ENCODE measurements at regions not wholly inside any gene's neighbourhood (a gene's known extent, or its start where the extent isn't known, plus 50 kb on each side); places are given as distances from the start of the nearest gene placed in this dataset.

GRCh38 chr5:170171811-170172210, 61.0 kb upstream of the C5orf58 start:
- DNase-seq (no peak), ATAC-seq (ENCODE audit: low FRiP score) (no peak)
- Histone ChIP-seq H3K27ac (ENCODE audit: low read depth in 1 of 2, low read length in 2 of 2) (no peak overlapping the region), H3K27me3 (ENCODE audit: control insufficient read depth in 1 of 2, insufficient read depth in 2 of 2, low read length in 1 of 2) (no peaks in the 10 kb centered on the region), H3K4me1 (ENCODE audit: control insufficient read depth in 1 of 2, insufficient read depth in 2 of 2, low read length in 2 of 2) (no peaks in the 10 kb centered on the region), H3K9me3 (ENCODE audit: control insufficient read depth, low read length) (no peaks in the 10 kb centered on the region), H3K4me3 (ENCODE audit: low read length in 2 of 2) (no peak overlapping the region), H3K36me3 (ENCODE audit: control insufficient read depth in 1 of 2, insufficient read depth in 2 of 2, low read length in 1 of 2) (no peaks in the 10 kb centered on the region)
- WGBS, 2 donors, result 84 to 92% methylated on average over 4 of the region's 4 CpGs
- intact Hi-C loops (cut with DNase I), result no loop called here

- ATAC-seq (ENCODE audit: low FRiP score), result no peak
- no peak for DNase-seq
- Histone ChIP-seq H3K36me3 (ENCODE audit: control insufficient read depth in 1 of 2, insufficient read depth in 2 of 2, low read length in 1 of 2) (no peaks in the 10 kb centered on the region), H3K27ac (ENCODE audit: low read depth in 1 of 2, low read length in 2 of 2) (no peak overlapping the region), H3K27me3 (ENCODE audit: control insufficient read depth in 1 of 2, insufficient read depth in 2 of 2, low read length in 1 of 2) (no peaks in the 10 kb centered on the region), H3K4me1 (ENCODE audit: control insufficient read depth in 1 of 2, insufficient read depth in 2 of 2, low read length in 2 of 2) (no peaks in the 10 kb centered on the region), H3K4me3 (ENCODE audit: low read length in 2 of 2) (no peak overlapping the region), H3K9me3 (ENCODE audit: control insufficient read depth, low read length) (no peaks in the 10 kb centered on the region)
- 79 to 82% methylated on average over 4 of the region's 4 CpGs for WGBS, 2 donors
- intact Hi-C loops (cut with DNase I), result no loop called here
Measured at GRCh38 chr5:170173227-170173626, 59.6 kb upstream of the C5orf58 start.

GRCh38 chr5:170173647-170174046, 59.1 kb upstream of the C5orf58 start:
- intact Hi-C loops (cut with DNase I), result no loop called here
- no peak overlapping the region for H3K27ac ChIP-seq (ENCODE audit: low read depth in 1 of 2, low read length in 2 of 2)
- ATAC-seq (ENCODE audit: low FRiP score) (no peak), DNase-seq (no peak)
- H3K36me3 ChIP-seq (ENCODE audit: control insufficient read depth in 1 of 2, insufficient read depth in 2 of 2, low read length in 1 of 2), result no peaks in the 10 kb centered on the region
- H3K9me3 ChIP-seq (ENCODE audit: control insufficient read depth, low read length), result no peaks in the 10 kb centered on the region
- H3K4me1 ChIP-seq (ENCODE audit: control insufficient read depth in 1 of 2, insufficient read depth in 2 of 2, low read length in 2 of 2), result no peaks in the 10 kb centered on the region
- WGBS, 2 donors, result 80 to 82% methylated on average over 5 of the region's 5 CpGs
- no peaks in the 10 kb centered on the region for H3K27me3 ChIP-seq (ENCODE audit: control insufficient read depth in 1 of 2, insufficient read depth in 2 of 2, low read length in 1 of 2)
- no peak overlapping the region for H3K4me3 ChIP-seq (ENCODE audit: low read length in 2 of 2)

- intact Hi-C loops (cut with DNase I), result no loop called here
- H3K27me3 ChIP-seq (ENCODE audit: control insufficient read depth in 1 of 2, insufficient read depth in 2 of 2, low read length in 1 of 2), result no peaks in the 10 kb centered on the region
- no peaks in the 10 kb centered on the region for H3K36me3 ChIP-seq (ENCODE audit: control insufficient read depth in 1 of 2, insufficient read depth in 2 of 2, low read length in 1 of 2)
- no peaks in the 10 kb centered on the region for H3K9me3 ChIP-seq (ENCODE audit: control insufficient read depth, low read length)
- DNase-seq (no peak), ATAC-seq (ENCODE audit: low FRiP score) (no peak)
- no peaks in the 10 kb centered on the region for H3K4me1 ChIP-seq (ENCODE audit: control insufficient read depth in 1 of 2, insufficient read depth in 2 of 2, low read length in 2 of 2)
- H3K27ac ChIP-seq (ENCODE audit: low read depth in 1 of 2, low read length in 2 of 2), result no peak overlapping the region
- H3K4me3 ChIP-seq (ENCODE audit: low read length in 2 of 2), result no peak overlapping the region
- 81 to 82% methylated on average over 7 of the region's 7 CpGs for WGBS, 2 donors
Measured at GRCh38 chr5:170176916-170177315, 55.9 kb upstream of the C5orf58 start.

GRCh38 chr5:170178814-170179213, 54.0 kb upstream of the C5orf58 start:
- Histone ChIP-seq H3K4me1 (ENCODE audit: control insufficient read depth in 1 of 2, insufficient read depth in 2 of 2, low read length in 2 of 2) (no peaks in the 10 kb centered on the region), H3K27me3 (ENCODE audit: control insufficient read depth in 1 of 2, insufficient read depth in 2 of 2, low read length in 1 of 2) (no peaks in the 10 kb centered on the region), H3K36me3 (ENCODE audit: control insufficient read depth in 1 of 2, insufficient read depth in 2 of 2, low read length in 1 of 2) (no peaks in the 10 kb centered on the region), H3K27ac (ENCODE audit: low read depth in 1 of 2, low read length in 2 of 2) (no peak overlapping the region), H3K4me3 (ENCODE audit: low read length in 2 of 2) (no peak overlapping the region), H3K9me3 (ENCODE audit: control insufficient read depth, low read length) (no peaks in the 10 kb centered on the region)
- intact Hi-C loops (cut with DNase I), result no loop called here
- ATAC-seq (ENCODE audit: low FRiP score), result no peak
- WGBS, 2 donors, result 86 to 94% methylated on average over 8 of the region's 8 CpGs
- DNase-seq, result no peak

GRCh38 chr5:170179626-170180025, 53.2 kb upstream of the C5orf58 start:
- ATAC-seq (ENCODE audit: low FRiP score) (no peak), DNase-seq (no peak)
- 88 to 90% methylated on average over 7 of the region's 7 CpGs for WGBS, 2 donors
- Histone ChIP-seq H3K36me3 (ENCODE audit: control insufficient read depth in 1 of 2, insufficient read depth in 2 of 2, low read length in 1 of 2) (no peaks in the 10 kb centered on the region), H3K4me3 (ENCODE audit: low read length in 2 of 2) (no peak overlapping the region), H3K27me3 (ENCODE audit: control insufficient read depth in 1 of 2, insufficient read depth in 2 of 2, low read length in 1 of 2) (no peaks in the 10 kb centered on the region), H3K27ac (ENCODE audit: low read depth in 1 of 2, low read length in 2 of 2) (no peak overlapping the region), H3K9me3 (ENCODE audit: control insufficient read depth, low read length) (no peaks in the 10 kb centered on the region), H3K4me1 (ENCODE audit: control insufficient read depth in 1 of 2, insufficient read depth in 2 of 2, low read length in 2 of 2) (no peaks in the 10 kb centered on the region)
- intact Hi-C loops (cut with DNase I), result no loop called here

GRCh38 chr5:170181902-170182301, 50.9 kb upstream of the C5orf58 start:
- intact Hi-C loops (cut with DNase I), result loop anchor here in 1 of 2 donors (2.0 kb wide), 1 partner anchor 79 kb away; no protein-coding TSS in a partner anchor
- 95 to 96% methylated on average over 2 of the region's 2 CpGs for WGBS, 2 donors
- no peak overlapping the region for H3K27ac ChIP-seq (ENCODE audit: low read depth in 1 of 2, low read length in 2 of 2)
- no peaks in the 10 kb centered on the region for H3K27me3 ChIP-seq (ENCODE audit: control insufficient read depth in 1 of 2, insufficient read depth in 2 of 2, low read length in 1 of 2)
- ATAC-seq (ENCODE audit: low FRiP score) (no peak), DNase-seq (no peak)
- no peaks in the 10 kb centered on the region for H3K36me3 ChIP-seq (ENCODE audit: control insufficient read depth in 1 of 2, insufficient read depth in 2 of 2, low read length in 1 of 2)
- no peaks in the 10 kb centered on the region for H3K9me3 ChIP-seq (ENCODE audit: control insufficient read depth, low read length)
- H3K4me3 ChIP-seq (ENCODE audit: low read length in 2 of 2), result no peak overlapping the region
- H3K4me1 ChIP-seq (ENCODE audit: control insufficient read depth in 1 of 2, insufficient read depth in 2 of 2, low read length in 2 of 2), result no peaks in the 10 kb centered on the region

GRCh38 chr5:170182491-170182890, 50.3 kb upstream of the C5orf58 start:
- WGBS, 2 donors, result 83 to 87% methylated on average over 7 of the region's 7 CpGs
- Histone ChIP-seq H3K36me3 (ENCODE audit: control insufficient read depth in 1 of 2, insufficient read depth in 2 of 2, low read length in 1 of 2) (no peaks in the 10 kb centered on the region), H3K4me1 (ENCODE audit: control insufficient read depth in 1 of 2, insufficient read depth in 2 of 2, low read length in 2 of 2) (no peaks in the 10 kb centered on the region), H3K9me3 (ENCODE audit: control insufficient read depth, low read length) (no peaks in the 10 kb centered on the region), H3K4me3 (ENCODE audit: low read length in 2 of 2) (no peak overlapping the region), H3K27me3 (ENCODE audit: control insufficient read depth in 1 of 2, insufficient read depth in 2 of 2, low read length in 1 of 2) (no peaks in the 10 kb centered on the region), H3K27ac (ENCODE audit: low read depth in 1 of 2, low read length in 2 of 2) (no peak overlapping the region)
- ATAC-seq (ENCODE audit: low FRiP score) (no peak), DNase-seq (no peak)
- intact Hi-C loops (cut with DNase I), result loop anchor here in 1 of 2 donors (2.0 kb wide), 1 partner anchor 80 kb away; no protein-coding TSS in a partner anchor
